VCaP (cell line): ENCODE measurements at regions not wholly inside any gene's neighbourhood (a gene's known extent, or its start where the extent isn't known, plus 50 kb on each side); places are given as distances from the start of the nearest gene placed in this dataset.

Source experiments
- H3K27ac ChIP-seq: fragments of 450-650 bp; 2 replicates; pipeline ENCODE4 v1.5.1; 2017
- TF ChIP-seq, protein P1 (sequence below): fragments of 450-650 bp; conservative IDR thresholded peaks from 2 replicates; pipeline ENCODE4 v1.5.1; 2017; ENCODE audit warnings: mild to moderate bottlenecking, moderate library complexity

DNA sequence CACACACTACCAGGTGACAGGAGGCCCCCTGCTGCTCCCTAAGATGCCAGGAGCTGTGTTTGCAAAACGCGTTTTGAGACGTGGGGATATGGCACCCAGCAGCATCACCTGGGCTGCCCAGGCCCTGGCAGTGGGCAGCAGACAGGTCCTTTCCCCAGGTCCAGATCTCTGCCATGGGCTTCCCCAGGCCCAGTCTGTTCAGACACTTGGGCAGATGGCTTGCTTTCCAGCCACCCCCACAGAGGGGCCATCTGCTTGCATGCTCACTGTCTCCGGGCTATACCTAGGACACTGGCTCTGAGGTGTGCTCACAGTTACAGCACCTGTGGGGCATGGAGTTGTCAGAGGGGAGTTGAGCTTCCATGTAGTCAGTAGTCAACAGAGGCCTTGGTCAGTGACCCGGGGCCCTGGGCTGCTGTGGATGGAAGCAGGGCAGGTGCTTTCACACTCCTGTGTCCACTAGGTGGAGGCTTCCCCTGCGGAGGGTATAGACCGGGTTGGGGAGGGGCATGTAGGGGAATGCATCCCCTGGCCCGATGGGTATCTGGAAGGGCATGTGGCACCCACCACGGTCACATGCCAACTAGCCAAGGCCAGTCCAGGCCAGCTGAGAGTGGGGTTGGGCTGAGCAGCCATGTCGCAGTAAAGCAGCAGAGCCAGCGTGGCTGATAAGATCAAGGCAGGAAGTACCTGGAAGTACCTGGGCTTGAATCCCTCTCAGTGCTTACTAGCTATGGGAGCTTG is 185.4 kb upstream of the SLC24A3 start:
- H3K27ac ChIP-seq = no peak overlapping the region
- TF ChIP-seq, protein P1, sequence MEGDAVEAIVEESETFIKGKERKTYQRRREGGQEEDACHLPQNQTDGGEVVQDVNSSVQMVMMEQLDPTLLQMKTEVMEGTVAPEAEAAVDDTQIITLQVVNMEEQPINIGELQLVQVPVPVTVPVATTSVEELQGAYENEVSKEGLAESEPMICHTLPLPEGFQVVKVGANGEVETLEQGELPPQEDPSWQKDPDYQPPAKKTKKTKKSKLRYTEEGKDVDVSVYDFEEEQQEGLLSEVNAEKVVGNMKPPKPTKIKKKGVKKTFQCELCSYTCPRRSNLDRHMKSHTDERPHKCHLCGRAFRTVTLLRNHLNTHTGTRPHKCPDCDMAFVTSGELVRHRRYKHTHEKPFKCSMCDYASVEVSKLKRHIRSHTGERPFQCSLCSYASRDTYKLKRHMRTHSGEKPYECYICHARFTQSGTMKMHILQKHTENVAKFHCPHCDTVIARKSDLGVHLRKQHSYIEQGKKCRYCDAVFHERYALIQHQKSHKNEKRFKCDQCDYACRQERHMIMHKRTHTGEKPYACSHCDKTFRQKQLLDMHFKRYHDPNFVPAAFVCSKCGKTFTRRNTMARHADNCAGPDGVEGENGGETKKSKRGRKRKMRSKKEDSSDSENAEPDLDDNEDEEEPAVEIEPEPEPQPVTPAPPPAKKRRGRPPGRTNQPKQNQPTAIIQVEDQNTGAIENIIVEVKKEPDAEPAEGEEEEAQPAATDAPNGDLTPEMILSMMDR = peak; percentile 45

DNA sequence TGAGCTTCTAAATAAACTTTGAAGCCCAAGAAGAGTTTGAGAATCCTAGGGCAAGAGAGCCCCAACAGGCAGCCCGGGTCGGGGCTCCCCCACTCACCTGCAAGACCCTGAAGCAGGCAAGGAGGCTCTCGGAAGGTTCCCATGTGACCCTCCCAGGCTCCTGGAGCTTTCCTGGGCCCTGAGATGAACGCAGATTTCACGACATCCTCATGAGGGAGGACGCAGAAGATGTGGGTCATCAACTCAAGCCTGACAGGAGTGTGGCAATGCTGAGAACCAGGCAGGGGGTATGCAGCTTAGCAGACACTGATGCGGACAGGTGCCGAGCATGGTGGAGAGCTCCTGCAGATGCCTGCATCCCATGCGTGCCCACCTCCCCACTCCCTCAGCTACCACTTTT is 184.5 kb upstream of the SLC24A3 start:
- TF ChIP-seq, protein P1 = no peak
- no peak overlapping the region for H3K27ac ChIP-seq

DNA sequence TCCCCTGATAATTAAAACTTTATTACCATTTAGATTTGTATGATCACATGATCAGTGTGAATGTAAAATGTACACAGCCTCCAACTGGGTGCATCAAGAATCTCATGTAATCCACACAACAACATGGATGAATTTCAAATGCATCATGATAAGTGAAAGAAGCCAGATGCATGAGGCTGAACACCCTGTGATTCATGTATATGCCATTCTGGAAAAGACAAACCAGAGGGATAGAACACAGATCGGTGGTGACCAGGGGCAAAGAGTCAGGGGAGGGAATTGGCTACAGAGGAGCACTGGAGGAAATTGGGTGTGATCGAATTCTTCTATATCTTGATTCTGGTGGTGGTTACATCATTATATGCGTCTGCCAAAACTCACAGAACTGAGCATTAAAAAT is 170.7 kb upstream of the SLC24A3 start:
- H3K27ac ChIP-seq = no peak overlapping the region
- TF ChIP-seq, protein P1 = no peak

DNA sequence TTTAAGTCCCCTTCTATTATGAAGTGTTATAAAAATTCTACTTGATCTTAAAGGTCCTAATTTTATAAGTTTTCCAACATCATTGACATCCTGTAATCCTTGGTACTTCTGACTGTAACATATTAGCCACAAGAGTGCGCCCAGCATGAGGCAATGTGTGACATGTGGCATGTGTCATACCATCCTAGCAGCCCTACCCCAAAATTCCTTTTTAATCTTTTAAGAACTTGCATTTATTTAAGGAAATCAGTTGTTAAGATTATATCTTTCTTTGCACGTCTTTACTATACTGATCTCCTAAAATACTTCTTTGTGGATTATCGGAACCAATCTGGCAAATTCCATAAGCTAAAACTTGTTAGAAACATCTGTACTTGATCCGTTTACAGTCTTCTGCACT is 167.1 kb upstream of the SLC24A3 start:
- TF ChIP-seq, protein P1 = peak; percentile 43
- no peak overlapping the region for H3K27ac ChIP-seq

DNA sequence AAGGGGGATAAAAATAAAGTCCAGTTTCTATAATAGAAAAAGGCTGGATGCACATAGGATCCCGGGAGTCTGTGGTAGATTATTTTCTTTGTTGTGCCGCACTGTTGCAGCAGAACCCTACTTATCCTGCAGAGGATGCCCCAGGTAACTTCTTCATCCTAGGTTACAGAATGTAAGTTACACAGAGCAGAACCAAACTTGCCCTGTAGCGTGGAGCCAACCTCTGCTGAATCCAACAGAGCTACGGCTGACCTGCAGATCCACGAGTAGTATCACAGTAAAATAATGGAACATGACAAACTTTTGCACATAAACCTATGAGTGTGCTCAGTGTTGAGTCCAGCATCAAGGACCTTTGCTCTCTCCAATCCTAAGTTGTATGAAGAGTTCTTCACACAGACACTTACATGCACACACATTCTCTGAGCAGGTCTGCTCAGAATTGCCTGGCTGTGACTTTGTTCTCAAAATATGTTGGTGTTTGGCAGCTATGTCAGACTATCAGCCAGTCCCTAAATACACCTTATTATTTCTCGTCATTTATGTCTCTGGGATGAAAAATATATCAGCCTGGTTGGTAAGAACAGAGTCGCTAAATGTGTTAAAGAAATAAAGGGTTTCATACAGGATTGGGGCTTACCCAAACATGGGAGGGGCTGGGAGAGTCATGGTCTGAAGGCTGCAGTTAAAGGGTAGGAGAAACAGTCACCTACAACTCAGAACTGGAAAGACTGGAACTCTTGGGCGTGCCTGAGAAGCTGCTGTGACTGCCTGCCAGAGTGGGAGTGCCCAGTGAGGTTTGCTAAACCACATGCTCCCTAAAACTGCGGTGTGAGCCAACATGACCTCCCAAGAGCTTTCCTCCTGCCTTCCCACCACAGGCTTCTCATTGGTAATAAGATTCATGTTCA is 165.1 kb upstream of the SLC24A3 start:
- TF ChIP-seq, protein P1 = no peak

DNA sequence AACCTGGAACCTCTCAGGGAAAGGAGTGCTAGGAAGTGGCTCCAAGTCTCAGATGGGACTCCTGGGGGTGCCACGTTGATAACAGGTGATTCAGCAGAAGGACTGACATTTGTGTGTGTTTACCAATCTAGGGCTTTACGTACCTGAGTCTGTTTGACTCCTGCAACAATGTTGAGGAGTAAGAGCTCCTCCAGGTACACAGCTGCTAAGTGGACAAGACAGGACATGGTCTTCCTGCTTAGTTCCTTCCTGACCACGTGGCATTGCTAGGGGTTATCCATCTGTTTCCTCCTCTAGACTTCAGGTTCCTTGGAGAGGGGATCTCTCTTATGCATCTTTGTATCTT is 164.5 kb upstream of the SLC24A3 start:
- H3K27ac ChIP-seq = no peak overlapping the region; the same call in 1 of the 2 replicates
- TF ChIP-seq, protein P1 = no peak

More for the DNA sequence above, 165.1 kb upstream of the SLC24A3 start:
- H3K27ac ChIP-seq = no peak overlapping the region; the same call in 1 of the 2 replicates

DNA sequence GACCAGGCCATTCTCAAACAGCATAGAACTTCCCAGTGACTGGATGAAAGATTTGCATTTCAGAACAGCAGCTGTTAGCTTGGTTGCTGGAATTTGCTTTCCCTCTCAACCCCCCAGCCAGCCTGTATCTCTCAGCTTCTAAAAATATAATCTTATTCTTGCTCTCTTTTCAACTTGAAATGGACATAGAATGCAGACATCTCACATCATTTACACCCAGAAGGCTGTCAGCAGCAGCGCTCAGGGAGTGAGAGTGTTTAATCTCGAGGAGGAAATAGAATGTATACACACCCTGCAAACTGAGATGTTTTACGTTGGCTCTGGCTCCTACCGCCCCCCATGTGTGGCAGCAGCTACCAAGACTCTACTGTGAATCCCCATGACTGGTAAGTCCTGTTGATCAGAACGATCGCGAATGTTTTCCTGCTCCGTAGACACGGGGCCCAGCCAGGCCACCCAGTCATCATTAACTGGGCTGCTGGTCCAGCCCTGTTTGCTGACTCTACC is 163.4 kb upstream of the SLC24A3 start:
- TF ChIP-seq, protein P1 = no peak
- H3K27ac ChIP-seq = no peak overlapping the region
